ENCODE measurements at regions not wholly inside any gene's neighbourhood (a gene's known extent, or its start where the extent isn't known, plus 50 kb on each side); places are given as distances from the start of the nearest gene placed in this dataset.
"Not testable (repeated sequence)": the region's sequence is repeated elsewhere in the genome, so short reads cannot be mapped to it uniquely, and the experiment has no call there.

- DNase-seq (ENCODE audit: low spot score): no peak
Observed at GRCh38 chr21:31530897-31531705, 128.4 kb upstream of the SOD1 start.

- DNase-seq (ENCODE audit: low spot score): no peak
Observed at GRCh38 chr21:31530364-31530763, 129.1 kb upstream of the SOD1 start.

GRCh38 chr21:31529406-31529805 lies 130.1 kb upstream of the SOD1 start:
- DNase-seq (ENCODE audit: low spot score): no peak

GRCh38 chr21:31526040-31526439 lies 133.5 kb upstream of the SOD1 start:
- no peak for DNase-seq (ENCODE audit: low spot score)

- DNase-seq (ENCODE audit: low spot score): no peak
Observed at GRCh38 chr21:31524140-31524539, 135.4 kb upstream of the SOD1 start.

- DNase-seq (ENCODE audit: low spot score): no peak
Observed at GRCh38 chr21:31521515-31521914, 138.0 kb upstream of the SOD1 start.

GRCh38 chr21:31520561-31521098 lies 138.9 kb upstream of the SOD1 start:
- no peak for DNase-seq (ENCODE audit: low spot score)

- no peak for DNase-seq (ENCODE audit: low spot score)
Observed at GRCh38 chr21:31518580-31518979, 140.9 kb upstream of the SOD1 start.

- DNase-seq (ENCODE audit: low spot score): no peak
Observed at GRCh38 chr21:31517664-31518414, 141.7 kb upstream of the SOD1 start.

- DNase-seq (ENCODE audit: low spot score): no peak
Observed at GRCh38 chr21:31515253-31515652, 144.2 kb upstream of the SOD1 start.

GRCh38 chr21:31514598-31514997 lies 144.9 kb upstream of the SOD1 start:
- DNase-seq (ENCODE audit: low spot score): no peak

- DNase-seq (ENCODE audit: low spot score): not testable (repeated sequence)
Observed at GRCh38 chr21:31513541-31513940, 146.0 kb upstream of the SOD1 start.

GRCh38 chr21:31511999-31512398 lies 147.5 kb upstream of the SOD1 start:
- DNase-seq (ENCODE audit: low spot score): not testable (repeated sequence)

GRCh38 chr21:31511258-31511657 lies 148.2 kb upstream of the SOD1 start:
- no peak for DNase-seq (ENCODE audit: low spot score)

- DNase-seq (ENCODE audit: low spot score): peak; percentile 61
Observed at GRCh38 chr21:31509194-31510017, 150.1 kb upstream of the SOD1 start.

GRCh38 chr21:31505975-31506374 lies 153.5 kb upstream of the SOD1 start:
- no peak for DNase-seq (ENCODE audit: low spot score)

- DNase-seq (ENCODE audit: low spot score): no peak
Observed at GRCh38 chr21:31503939-31504338, 155.6 kb upstream of the SOD1 start.

- DNase-seq (ENCODE audit: low spot score): no peak
Observed at GRCh38 chr21:31503467-31503866, 156.0 kb upstream of the SOD1 start.

GRCh38 chr21:31502537-31503143 lies 156.9 kb upstream of the SOD1 start:
- DNase-seq (ENCODE audit: low spot score): no peak

GRCh38 chr21:31501926-31502325 lies 157.6 kb upstream of the SOD1 start:
- DNase-seq (ENCODE audit: low spot score): no peak

- no peak for DNase-seq (ENCODE audit: low spot score)
Observed at GRCh38 chr21:31500982-31501381, 156.9 kb upstream of the TIAM1 start.

GRCh38 chr21:31500071-31500470 lies 156.0 kb upstream of the TIAM1 start:
- DNase-seq (ENCODE audit: low spot score): no peak

All from RKO (cell line).